ENCODE measurements at regions not wholly inside any gene's neighbourhood (a gene's known extent, or its start where the extent isn't known, plus 50 kb on each side); places are given as distances from the start of the nearest gene placed in this dataset.
"Not testable (repeated sequence)": the region's sequence is repeated elsewhere in the genome, so short reads cannot be mapped to it uniquely, and the experiment has no call there.

DNA sequence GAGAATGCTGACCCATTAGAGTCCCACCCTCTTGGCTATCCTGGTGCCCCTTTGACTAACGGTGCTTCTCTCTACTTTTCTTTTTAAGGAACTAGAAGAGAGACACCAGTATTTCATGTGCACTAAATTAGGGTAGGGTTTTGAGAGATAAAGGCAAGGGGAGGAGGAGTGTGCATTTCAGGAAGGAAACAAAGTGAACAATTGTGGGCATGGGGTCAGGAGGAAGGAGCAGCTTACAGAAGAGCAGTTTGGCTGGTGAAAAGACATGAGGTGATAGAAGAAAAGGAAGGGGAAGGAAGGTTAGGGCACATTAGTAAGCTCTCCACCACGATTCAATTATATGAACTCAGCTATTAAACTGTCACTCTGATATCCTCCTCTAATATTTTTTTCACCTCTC lies 105.8 kb upstream of the CTAGE1 start:
- Histone ChIP-seq H3K9me3 (ENCODE audit: severe bottlenecking) (no peaks in the 10 kb centered on the region), H3K36me3 (ENCODE audit: low read depth) (no peaks in the 10 kb centered on the region), H3K27me3 (ENCODE audit: insufficient read depth, poor library complexity, severe bottlenecking) (no peaks in the 10 kb centered on the region), H3K27ac (ENCODE audit: poor library complexity, severe bottlenecking) (no peak overlapping the region), H3K4me1 (ENCODE audit: insufficient read depth, poor library complexity, severe bottlenecking) (no peaks in the 10 kb centered on the region), H3K4me3 (ENCODE audit: severe bottlenecking) (no peak overlapping the region)
- TF ChIP-seq CTCF (IDR thresholded peaks at IDR 0.05; ENCODE audit: poor library complexity, severe bottlenecking) = no peak
- DNase-seq (ENCODE audit: low spot score) (no peak), ATAC-seq (ENCODE audit: low read depth) (no peak)

- TF ChIP-seq CTCF (IDR thresholded peaks at IDR 0.05; ENCODE audit: poor library complexity, severe bottlenecking) = no peak
- H3K27ac ChIP-seq (ENCODE audit: poor library complexity, severe bottlenecking) = no peak overlapping the region
- no peaks in the 10 kb centered on the region for H3K9me3 ChIP-seq (ENCODE audit: severe bottlenecking)
- H3K4me3 ChIP-seq (ENCODE audit: severe bottlenecking) = no peak overlapping the region
- ATAC-seq (ENCODE audit: low read depth) (no peak), DNase-seq (ENCODE audit: low spot score) (no peak)
- no peaks in the 10 kb centered on the region for H3K36me3 ChIP-seq (ENCODE audit: low read depth)
- H3K27me3 ChIP-seq (ENCODE audit: insufficient read depth, poor library complexity, severe bottlenecking) = no peaks in the 10 kb centered on the region
- no peaks in the 10 kb centered on the region for H3K4me1 ChIP-seq (ENCODE audit: insufficient read depth, poor library complexity, severe bottlenecking)
Measured at GRCh38 chr18:22524783-22525182, 107.1 kb upstream of the CTAGE1 start.

DNA sequence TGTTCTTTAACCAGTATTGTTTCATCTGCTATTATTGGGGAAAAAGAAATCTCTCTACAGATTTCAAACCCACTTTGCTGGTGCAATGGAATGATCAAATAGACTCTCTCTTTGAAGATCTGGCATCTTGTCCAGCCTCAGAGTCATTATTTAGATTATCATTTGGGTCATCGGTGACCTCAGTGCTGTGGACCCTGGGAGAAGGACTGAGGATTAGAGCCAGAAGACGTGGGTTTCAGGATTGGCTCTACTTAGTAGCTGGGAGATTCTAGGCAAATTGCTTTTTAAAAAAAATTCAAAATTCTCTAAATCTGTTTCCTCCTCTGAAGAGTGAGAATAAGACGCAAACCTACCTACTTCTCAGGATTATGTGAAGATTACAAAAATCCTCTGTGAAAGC lies 107.6 kb upstream of the CTAGE1 start:
- no peak for TF ChIP-seq CTCF (IDR thresholded peaks at IDR 0.05; ENCODE audit: poor library complexity, severe bottlenecking)

DNA sequence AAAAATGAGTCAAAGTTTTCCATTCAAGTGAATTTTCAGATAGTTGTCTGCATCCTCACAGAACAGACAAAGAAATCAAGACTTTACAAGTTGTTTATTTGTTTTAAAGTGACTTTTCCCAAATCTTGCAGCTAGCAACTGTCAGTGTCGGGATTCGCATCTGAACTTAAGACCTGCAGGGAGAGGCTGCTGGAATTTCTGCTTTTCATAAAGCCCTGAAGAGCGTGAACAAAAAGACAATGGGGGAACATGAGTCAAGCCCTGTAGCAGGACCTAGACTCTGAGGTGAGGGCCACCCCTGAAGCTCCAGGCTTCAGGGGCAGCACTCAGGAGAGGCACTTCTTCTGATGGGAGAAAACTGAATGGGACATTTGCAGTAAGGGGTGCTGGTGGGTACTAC lies 108.2 kb upstream of the CTAGE1 start:
- no peak for TF ChIP-seq CTCF (IDR thresholded peaks at IDR 0.05; ENCODE audit: poor library complexity, severe bottlenecking)
- Histone ChIP-seq H3K27me3 (ENCODE audit: insufficient read depth, poor library complexity, severe bottlenecking) (no peaks in the 10 kb centered on the region), H3K27ac (ENCODE audit: poor library complexity, severe bottlenecking) (no peak overlapping the region), H3K9me3 (ENCODE audit: severe bottlenecking) (no peaks in the 10 kb centered on the region), H3K4me1 (ENCODE audit: insufficient read depth, poor library complexity, severe bottlenecking) (no peaks in the 10 kb centered on the region), H3K36me3 (ENCODE audit: low read depth) (no peaks in the 10 kb centered on the region), H3K4me3 (ENCODE audit: severe bottlenecking) (no peak overlapping the region)
- DNase-seq (ENCODE audit: low spot score) (no peak), ATAC-seq (ENCODE audit: low read depth) (no peak)

More for the DNA sequence above, 107.6 kb upstream of the CTAGE1 start:
- no peaks in the 10 kb centered on the region for H3K4me1 ChIP-seq (ENCODE audit: insufficient read depth, poor library complexity, severe bottlenecking)
- no peak for DNase-seq (ENCODE audit: low spot score)
- no peak overlapping the region for H3K4me3 ChIP-seq (ENCODE audit: severe bottlenecking)
- no peak overlapping the region for H3K27ac ChIP-seq (ENCODE audit: poor library complexity, severe bottlenecking)
- H3K27me3 ChIP-seq (ENCODE audit: insufficient read depth, poor library complexity, severe bottlenecking) = no peaks in the 10 kb centered on the region
- no peaks in the 10 kb centered on the region for H3K36me3 ChIP-seq (ENCODE audit: low read depth)
- ATAC-seq (ENCODE audit: low read depth) = no peak
- no peaks in the 10 kb centered on the region for H3K9me3 ChIP-seq (ENCODE audit: severe bottlenecking)

GRCh38 chr18:22528291-22528690 lies 110.6 kb upstream of the CTAGE1 start:
- DNase-seq (ENCODE audit: low spot score) (no peak), ATAC-seq (ENCODE audit: low read depth) (no peak)
- Histone ChIP-seq H3K36me3 (ENCODE audit: low read depth) (no peaks in the 10 kb centered on the region), H3K27ac (ENCODE audit: poor library complexity, severe bottlenecking) (no peak overlapping the region), H3K27me3 (ENCODE audit: insufficient read depth, poor library complexity, severe bottlenecking) (no peaks in the 10 kb centered on the region), H3K9me3 (ENCODE audit: severe bottlenecking) (no peaks in the 10 kb centered on the region), H3K4me1 (ENCODE audit: insufficient read depth, poor library complexity, severe bottlenecking) (no peaks in the 10 kb centered on the region), H3K4me3 (ENCODE audit: severe bottlenecking) (no peak overlapping the region)
- TF ChIP-seq CTCF (IDR thresholded peaks at IDR 0.05; ENCODE audit: poor library complexity, severe bottlenecking) = no peak

GRCh38 chr18:22534706-22535105 lies 117.0 kb upstream of the CTAGE1 start:
- not testable (repeated sequence) for H3K9me3 ChIP-seq (ENCODE audit: severe bottlenecking); H3K36me3 ChIP-seq (ENCODE audit: low read depth); ATAC-seq (ENCODE audit: low read depth); DNase-seq (ENCODE audit: low spot score); H3K27me3 ChIP-seq (ENCODE audit: insufficient read depth, poor library complexity, severe bottlenecking); H3K4me3 ChIP-seq (ENCODE audit: severe bottlenecking); H3K4me1 ChIP-seq (ENCODE audit: insufficient read depth, poor library complexity, severe bottlenecking); H3K27ac ChIP-seq (ENCODE audit: poor library complexity, severe bottlenecking)
